K562 (cell line): ENCODE measurements at regions not wholly inside any gene's neighbourhood (a gene's known extent, or its start where the extent isn't known, plus 50 kb on each side); places are given as distances from the start of the nearest gene placed in this dataset.

Experiments used
- ATAC-seq: fragments of 200-7000 bp; cut with Tn5 transposase; 3 replicates; pipeline ENCODE4 v1.9.1; 2020; ENCODE audit warnings: moderate library complexity
- BruUV-seq: library from RNA; stranded (reverse); fragments of 400-500 nt; replicated peaks from 2 replicates; lab custom pipeline; 2021; lab: Mats Ljungman, UMichigan
- CTCF ChIA-PET: fragments of 300-600 bp; formaldehyde crosslinking; extraction: SDS; loops from one replicate; lab custom pipeline; 2021; ENCODE audit warnings: low intra/inter-chr PET ratio; lab: Yijun Ruan, JAX
- POLR2A ChIA-PET: fragments of 300-600, 350-650 bp; sonication (Branson Sonifier 250); formaldehyde crosslinking; extraction: SDS; loops from one replicate; lab custom pipeline; 2021; ENCODE audit warnings: antibody characterized with exemption, inconsistent platforms; lab: Yijun Ruan, JAX
- DNase-seq, 4 experiments: peaks; one replicate each; pipeline versions ENCODE4 v3.0.0 to v3.0.0-alpha.2; 2011 to 2018; ENCODE audit warnings: low spot score in 3 of 4, mixed read lengths in 3 of 4; ENCODE audit errors: extremely low read depth in 1 of 4
- FAIRE-seq: peaks from 2 replicates; lab custom pipeline; 2011; peaks lifted over from hg19 to GRCh38; lab: Jason Lieb, UNC
- H2AFZ ChIP-seq: 2 replicates; pipeline ENCODE4 v1.6.0; 2011; ENCODE audit warnings: low read depth, low read length, control low read depth, inconsistent platforms
- H3K27ac ChIP-seq: fragments of 200-600 bp; 3 replicates; pipeline ENCODE4 v1.8.0; 2011; ENCODE audit warnings: low read depth, mild to moderate bottlenecking, control low read depth, inconsistent platforms, low read length, moderate library complexity, mixed read lengths; ENCODE audit errors: extremely low read depth
- H3K27me3 ChIP-seq, 2 experiments: fragments of 300-600 bp in 1 of 2; 2 replicates in 1 of 2; 3 replicates in 1 of 2; pipeline versions ENCODE4 v1.6.0 to v1.8.0; 2011; ENCODE audit warnings: inconsistent platforms in 2 of 2, low read length in 2 of 2, mild to moderate bottlenecking in 1 of 2, mixed read lengths in 1 of 2, moderate library complexity in 1 of 2; ENCODE audit not compliant: control insufficient read depth in 2 of 2, insufficient read depth in 2 of 2
- H3K36me3 ChIP-seq: fragments of 300-600 bp; 3 replicates; pipeline ENCODE4 v1.8.0; 2011; ENCODE audit warnings: mild to moderate bottlenecking, low read length, inconsistent platforms; ENCODE audit not compliant: control insufficient read depth, insufficient read depth
- H3K4me1 ChIP-seq, 2 experiments: fragments of 200-600 bp in 1 of 2; replicated peaks in 1 of 2; 2 replicates in 1 of 2; 3 replicates in 1 of 2; pipeline versions ENCODE4 v1.5.1 to v1.8.0; 2011; ENCODE audit warnings: inconsistent platforms in 2 of 2, low read length in 2 of 2, mild to moderate bottlenecking in 1 of 2, mixed read lengths in 1 of 2, moderate library complexity in 1 of 2; ENCODE audit not compliant: control insufficient read depth in 2 of 2, insufficient read depth in 2 of 2
- H3K4me2 ChIP-seq: 2 replicates; pipeline ENCODE4 v1.6.1; 2011; ENCODE audit warnings: low read length, control low read depth, inconsistent platforms, mixed read lengths; ENCODE audit not compliant: insufficient read depth
- H3K4me3 ChIP-seq: fragments of 200-600 bp; sonication (generic), shearing (Covaris generic); 2 replicates; pipeline ENCODE4 v1.5.1; 2016; ENCODE audit warnings: control low read depth, inconsistent platforms
- H3K79me2 ChIP-seq: fragments of 200-600 bp; 3 replicates; pipeline ENCODE4 v1.8.0; 2011; ENCODE audit warnings: low read length, inconsistent platforms; ENCODE audit not compliant: control insufficient read depth, insufficient read depth
- H3K9ac ChIP-seq, 2 experiments: 2 replicates each; pipeline versions ENCODE4 v1.6.0 to v1.6.1; 2011; ENCODE audit warnings: low read depth in 2 of 2, low read length in 2 of 2, control low read depth in 1 of 2, inconsistent platforms in 1 of 2, mild to moderate bottlenecking in 1 of 2, mixed read lengths in 1 of 2; ENCODE audit not compliant: insufficient read depth in 1 of 2
- H3K9me1 ChIP-seq: one replicate; pipeline ENCODE4 v1.6.0; 2011; ENCODE audit warnings: inconsistent platforms, mild to moderate bottlenecking, low read length, moderate library complexity; ENCODE audit not compliant: control insufficient read depth, insufficient read depth
- H3K9me3 ChIP-seq: replicated peaks from 2 replicates; pipeline ENCODE4 v1.5.1; 2011; ENCODE audit warnings: low read depth, low read length, inconsistent platforms; ENCODE audit not compliant: control insufficient read depth, insufficient read depth
- H4K20me1 ChIP-seq: replicated peaks from 2 replicates; pipeline ENCODE4 v1.6.1; 2011; ENCODE audit warnings: low read length, inconsistent platforms, mixed read lengths; ENCODE audit not compliant: control insufficient read depth, insufficient read depth
- CBX2 ChIP-seq: fragments of 200-600 bp; sonication (generic); IDR thresholded peaks from one replicate; pipeline ENCODE4 v1.6.1; 2012; ENCODE audit warnings: mild to moderate bottlenecking, low read length, inconsistent platforms; ENCODE audit not compliant: insufficient read depth, poor library complexity, severe bottlenecking
- HMGXB4 ChIP-seq: sonication (generic); formaldehyde crosslinking; IDR thresholded peaks from 2 replicates; pipeline ENCODE4 v1.8.1; 2023; ENCODE audit warnings: mild to moderate bottlenecking, missing genetic modification reagents
- NFE2L1 ChIP-seq: fragments of 450-650 bp; IDR thresholded peaks from 2 replicates; pipeline ENCODE4 v1.6.1; 2016; ENCODE audit warnings: missing genetic modification characterization, low read depth, mild to moderate bottlenecking, missing compliant biosample characterization, moderate library complexity, borderline replicate concordance
- ZBTB2 ChIP-seq: fragments of 450-650 bp; IDR thresholded peaks from 2 replicates; pipeline ENCODE4 v1.6.1; 2016; ENCODE audit warnings: antibody characterized with exemption
- ZNF224 ChIP-seq: sonication (generic); formaldehyde crosslinking; IDR thresholded peaks from 2 replicates; pipeline ENCODE4 v1.8.0; 2022; ENCODE audit warnings: mild to moderate bottlenecking, missing genetic modification reagents
- WGBS: fragments of 100-300 bp; shearing (Covaris generic); methylation state at CpG from one replicate; pipeline ENCODE4 v1.1.6; 2016; ENCODE audit warnings: low coverage, mixed read lengths; ENCODE audit not compliant: insufficient coverage; ENCODE audit errors: missing lambda C conversion rate; 5-methylcytosine and 5-hydroxymethylcytosine counted together
- in situ Hi-C: fragments of 300-500 bp; cut with MboI; formaldehyde crosslinking; loops from 4 replicates; pipeline ENCODE4 v1.15.0; 2018; ENCODE audit warnings: inconsistent platforms, mixed read lengths
- intact Hi-C: fragments of 100-400 bp; cut with micrococcal nuclease; formaldehyde crosslinking; loops from 2 replicates; pipeline ENCODE4 v1.14.2; 2022

GRCh38 chr7:149565096-149565382, 67.4 kb upstream of the ZNF746 start:
- ChIA-PET CTCF (no interaction called here), POLR2A (interaction anchor here (0.7 to 1.0 kb wide), 2 partner anchors 9 to 25 kb away, joined by 3 read pairs; no protein-coding TSS in a partner anchor)
- FAIRE-seq (no peak), DNase-seq (no peak), ATAC-seq (no peak)
- intact Hi-C loops (no loop called here), in situ Hi-C loops (no loop called here)
- no peaks in the 10 kb centered on the region; the same call in 1 of the 2 replicates for H3K9me3 ChIP-seq
- peaks cover 58% of the 10 kb centered on the region for H3K36me3 ChIP-seq
- H3K9me1 ChIP-seq, result no peaks in the 10 kb centered on the region
- TF ChIP-seq NFE2L1 (tag) (no peak), ZNF224 (CRISPR knock-in tag) (no peak), HMGXB4 (CRISPR knock-in tag) (no peak), ZBTB2 (no peak), CBX2 (no peak)
- no peaks in the 10 kb centered on the region for H4K20me1 ChIP-seq
- H3K27me3 ChIP-seq, result no peaks in the 10 kb centered on the region
- WGBS, result 88% methylated on average over 1 of the region's 1 CpG
- BruUV-seq, result no TSS peak
- H3K4me3 ChIP-seq, result no peak overlapping the region
- peaks cover 3 to 11% of the 10 kb centered on the region in 2 experiments; a peak in 4 of 5 replicates for H3K4me1 ChIP-seq
- peak overlapping the region; percentile 31; the same call in 1 of the 3 replicates for H3K27ac ChIP-seq
- no peak overlapping the region for H2AFZ ChIP-seq
- H3K79me2 ChIP-seq, result peaks cover 23% of the 10 kb centered on the region
- H3K4me2 ChIP-seq, result no peak overlapping the region
- no peak overlapping the region for H3K9ac ChIP-seq
